HepG2 (cell line): ENCODE measurements at regions not wholly inside any gene's neighbourhood (a gene's known extent, or its start where the extent isn't known, plus 50 kb on each side); places are given as distances from the start of the nearest gene placed in this dataset.

Experiments used
- ESRRA ChIP-seq: sonication (generic); formaldehyde crosslinking; IDR thresholded peaks from 2 replicates; pipeline ENCODE4 v1.5.1; 2020; ENCODE audit warnings: mild to moderate bottlenecking, low read depth, missing genetic modification reagents
- FOXK2 ChIP-seq: fragments of 450-650 bp; IDR thresholded peaks from 2 replicates; pipeline ENCODE4 v1.6.1; 2016
- POLR2A ChIP-seq, 2 experiments: IDR thresholded peaks; 2 replicates each; pipeline ENCODE4 v1.6.1; 2011; ENCODE audit warnings: low read depth in 2 of 2, low read length in 2 of 2, mild to moderate bottlenecking in 1 of 2, moderate library complexity in 1 of 2; ENCODE audit not compliant: insufficient read depth in 1 of 2
- ZNF253 ChIP-seq: sonication (generic); formaldehyde crosslinking; IDR thresholded peaks from 2 replicates; pipeline ENCODE4 v1.8.0; 2022; ENCODE audit warnings: mild to moderate bottlenecking, missing genetic modification reagents, borderline replicate concordance
- ZNF431 ChIP-seq: sonication (generic); formaldehyde crosslinking; IDR thresholded peaks from 2 replicates; pipeline ENCODE4 v1.9.0; 2022; ENCODE audit warnings: missing genetic modification reagents, low read depth, mild to moderate bottlenecking, borderline replicate concordance
- TF ChIP-seq, protein P1 (sequence below): sonication (generic); formaldehyde crosslinking; conservative IDR thresholded peaks from 2 replicates; pipeline ENCODE4 v1.8.0; 2022; ENCODE audit warnings: missing genetic modification reagents

DNA sequence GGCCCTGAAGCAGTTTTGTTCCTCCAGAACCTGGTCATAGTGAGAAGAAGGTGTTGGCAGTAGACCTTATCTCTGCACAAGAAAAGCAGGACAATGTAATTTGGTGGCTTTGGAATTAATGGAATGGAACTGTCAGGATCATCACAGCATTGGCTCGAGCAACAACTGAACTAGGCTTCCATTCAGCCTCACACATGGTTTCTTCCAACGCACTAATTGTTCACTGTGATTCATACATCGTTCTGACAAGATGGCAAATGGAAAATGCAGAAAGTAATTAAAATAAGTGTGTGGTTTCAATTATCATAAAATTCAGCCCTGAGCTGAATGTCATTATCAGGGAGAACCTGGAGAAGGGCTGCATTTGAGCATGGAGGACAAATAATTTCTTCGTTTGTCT lies 80.6 kb downstream of the MFSD1 start:
- TF ChIP-seq, protein P1, sequence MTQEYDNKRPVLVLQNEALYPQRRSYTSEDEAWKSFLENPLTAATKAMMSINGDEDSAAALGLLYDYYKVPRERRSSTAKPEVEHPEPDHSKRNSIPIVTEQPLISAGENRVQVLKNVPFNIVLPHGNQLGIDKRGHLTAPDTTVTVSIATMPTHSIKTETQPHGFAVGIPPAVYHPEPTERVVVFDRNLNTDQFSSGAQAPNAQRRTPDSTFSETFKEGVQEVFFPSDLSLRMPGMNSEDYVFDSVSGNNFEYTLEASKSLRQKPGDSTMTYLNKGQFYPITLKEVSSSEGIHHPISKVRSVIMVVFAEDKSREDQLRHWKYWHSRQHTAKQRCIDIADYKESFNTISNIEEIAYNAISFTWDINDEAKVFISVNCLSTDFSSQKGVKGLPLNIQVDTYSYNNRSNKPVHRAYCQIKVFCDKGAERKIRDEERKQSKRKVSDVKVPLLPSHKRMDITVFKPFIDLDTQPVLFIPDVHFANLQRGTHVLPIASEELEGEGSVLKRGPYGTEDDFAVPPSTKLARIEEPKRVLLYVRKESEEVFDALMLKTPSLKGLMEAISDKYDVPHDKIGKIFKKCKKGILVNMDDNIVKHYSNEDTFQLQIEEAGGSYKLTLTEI (CRISPR knock-in tag) = no peak
- TF ChIP-seq ZNF431 = no peak
- no peak for TF ChIP-seq ESRRA
- TF ChIP-seq ZNF253 = no peak
- TF ChIP-seq FOXK2 = no peak
- no peak for TF ChIP-seq POLR2A (IDR thresholded peaks at IDR 0.05; ENCODE audit: insufficient read depth in 1 of 2, low read depth in 2 of 2, low read length in 2 of 2)
